ENCODE measurements at regions not wholly inside any gene's neighbourhood (a gene's known extent, or its start where the extent isn't known, plus 50 kb on each side); places are given as distances from the start of the nearest gene placed in this dataset.

GRCh38 chr16:18055411-18055916, 281.1 kb downstream of the NPIPA8 start:
- H3K27ac ChIP-seq = no peak overlapping the region
- 56 to 64% (median 61%) methylated on average over 4 of the region's 4 CpGs for WGBS, 3 donors
- no peak for DNase-seq
- H3K36me3 ChIP-seq = no peaks in the 10 kb centered on the region
- no peaks in the 10 kb centered on the region for H3K9me3 ChIP-seq
- H3K4me3 ChIP-seq = no peak overlapping the region
- no peaks in the 10 kb centered on the region for H3K4me1 ChIP-seq (ENCODE audit: insufficient read depth)
- intact Hi-C loops (cut with DNase I) = no loop called here
- TF ChIP-seq, protein P1, sequence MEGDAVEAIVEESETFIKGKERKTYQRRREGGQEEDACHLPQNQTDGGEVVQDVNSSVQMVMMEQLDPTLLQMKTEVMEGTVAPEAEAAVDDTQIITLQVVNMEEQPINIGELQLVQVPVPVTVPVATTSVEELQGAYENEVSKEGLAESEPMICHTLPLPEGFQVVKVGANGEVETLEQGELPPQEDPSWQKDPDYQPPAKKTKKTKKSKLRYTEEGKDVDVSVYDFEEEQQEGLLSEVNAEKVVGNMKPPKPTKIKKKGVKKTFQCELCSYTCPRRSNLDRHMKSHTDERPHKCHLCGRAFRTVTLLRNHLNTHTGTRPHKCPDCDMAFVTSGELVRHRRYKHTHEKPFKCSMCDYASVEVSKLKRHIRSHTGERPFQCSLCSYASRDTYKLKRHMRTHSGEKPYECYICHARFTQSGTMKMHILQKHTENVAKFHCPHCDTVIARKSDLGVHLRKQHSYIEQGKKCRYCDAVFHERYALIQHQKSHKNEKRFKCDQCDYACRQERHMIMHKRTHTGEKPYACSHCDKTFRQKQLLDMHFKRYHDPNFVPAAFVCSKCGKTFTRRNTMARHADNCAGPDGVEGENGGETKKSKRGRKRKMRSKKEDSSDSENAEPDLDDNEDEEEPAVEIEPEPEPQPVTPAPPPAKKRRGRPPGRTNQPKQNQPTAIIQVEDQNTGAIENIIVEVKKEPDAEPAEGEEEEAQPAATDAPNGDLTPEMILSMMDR (IDR thresholded peaks at IDR 0.05) = no peak
- TF ChIP-seq EP300 (IDR thresholded peaks at IDR 0.05) = no peak
- TF ChIP-seq POLR2A (IDR thresholded peaks at IDR 0.05) = no peak
- H3K27me3 ChIP-seq = no peaks in the 10 kb centered on the region

- Histone ChIP-seq H3K27me3 (no peaks in the 10 kb centered on the region), H3K36me3 (no peaks in the 10 kb centered on the region), H3K27ac (no peak overlapping the region), H3K4me1 (ENCODE audit: insufficient read depth) (no peaks in the 10 kb centered on the region), H3K9me3 (no peaks in the 10 kb centered on the region), H3K4me3 (no peak overlapping the region)
- intact Hi-C loops (cut with DNase I) = no loop called here
- no peak for TF ChIP-seq POLR2A (IDR thresholded peaks at IDR 0.05)
- no peak for TF ChIP-seq EP300 (IDR thresholded peaks at IDR 0.05)
- TF ChIP-seq, protein P1 (IDR thresholded peaks at IDR 0.05) = no peak
- DNase-seq = no peak
- WGBS, 3 donors = 69 to 80% (median 74%) methylated on average over 6 of the region's 6 CpGs
These were observed 285.8 kb downstream of the NPIPA8 start for GRCh38 chr16:18050777-18051176.

DNA sequence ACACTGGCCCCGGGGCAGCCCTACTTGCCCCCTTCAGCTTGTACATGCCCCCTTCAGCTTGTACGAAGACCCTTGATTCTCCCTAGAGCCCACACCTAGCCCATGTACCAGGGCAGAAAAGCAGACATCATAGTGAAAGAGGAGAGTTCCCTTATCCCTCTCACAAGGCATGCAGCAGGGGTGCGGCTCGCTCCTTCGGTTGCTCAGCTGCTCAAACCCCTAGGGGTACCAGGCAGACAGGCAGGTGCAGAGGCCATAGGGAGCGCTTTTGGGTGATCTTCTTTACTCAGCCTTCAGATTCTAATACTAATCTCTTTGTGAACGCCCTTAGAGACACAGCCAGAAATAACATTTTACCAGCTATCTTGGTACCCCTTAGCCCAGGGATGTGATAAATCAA, 286.3 kb downstream of the NPIPA8 start:
- Histone ChIP-seq H3K9me3 (no peaks in the 10 kb centered on the region), H3K4me1 (ENCODE audit: insufficient read depth) (no peaks in the 10 kb centered on the region), H3K36me3 (no peaks in the 10 kb centered on the region), H3K27ac (no peak overlapping the region), H3K27me3 (no peaks in the 10 kb centered on the region), H3K4me3 (no peak overlapping the region)
- 69 to 82% (median 75%) methylated on average over 7 of the region's 7 CpGs for WGBS, 3 donors
- no peak for TF ChIP-seq POLR2A (IDR thresholded peaks at IDR 0.05)
- no peak for TF ChIP-seq EP300 (IDR thresholded peaks at IDR 0.05)
- TF ChIP-seq, protein P1 (IDR thresholded peaks at IDR 0.05) = no peak
- intact Hi-C loops (cut with DNase I) = no loop called here
- no peak for DNase-seq

GRCh38 chr16:18049547-18050133, 286.9 kb downstream of the NPIPA8 start:
- Histone ChIP-seq H3K27me3 (no peaks in the 10 kb centered on the region), H3K9me3 (no peaks in the 10 kb centered on the region), H3K4me1 (ENCODE audit: insufficient read depth) (no peaks in the 10 kb centered on the region), H3K36me3 (no peaks in the 10 kb centered on the region), H3K4me3 (no peak overlapping the region), H3K27ac (no peak overlapping the region)
- no peak for DNase-seq
- no peak for TF ChIP-seq POLR2A (IDR thresholded peaks at IDR 0.05)
- TF ChIP-seq EP300 (IDR thresholded peaks at IDR 0.05) = no peak
- TF ChIP-seq, protein P1 (IDR thresholded peaks at IDR 0.05) = no peak
- intact Hi-C loops (cut with DNase I) = no loop called here
- WGBS, 3 donors = 52 to 64% (median 54%) methylated on average over 6 of the region's 6 CpGs

Data from ovary (tissue), 7 donors.